ENCODE measurements at regions not wholly inside any gene's neighbourhood (a gene's known extent, or its start where the extent isn't known, plus 50 kb on each side); places are given as distances from the start of the nearest gene placed in this dataset.

GRCh38 chr2:180707175-180707883 lies 273.1 kb upstream of the UBE2E3 start:
- TF ChIP-seq CTCF (conservative IDR thresholded peaks at IDR 0.05) = no peak
- Histone ChIP-seq H3K27ac (ENCODE audit: insufficient read length, low read depth, low read length) (no peak overlapping the region), H3K23ac (ENCODE audit: insufficient read length, low read depth, low read length) (no peak overlapping the region), H3K9ac (ENCODE audit: extremely low read depth, insufficient read length, low read length) (no peak overlapping the region), H3K23me2 (ENCODE audit: insufficient read length, low read depth, low read length, poor library complexity, severe bottlenecking) (no peaks in the 10 kb centered on the region), H2BK5ac (ENCODE audit: insufficient read length, low read length) (no peak overlapping the region), H3K4me2 (ENCODE audit: insufficient read depth, insufficient read length, low read length) (no peak overlapping the region), H2AK5ac (ENCODE audit: insufficient read length, low read length) (no peak overlapping the region), H3K4me1 (ENCODE audit: insufficient read depth, low read length) (no peaks in the 10 kb centered on the region), H3K4ac (ENCODE audit: low read depth, low read length) (no peak overlapping the region), H3T11ph (ENCODE audit: low read length) (no peak overlapping the region), H3K9me3 (ENCODE audit: control insufficient read depth, low read depth, low read length) (no peaks in the 10 kb centered on the region), H3K27me3 (ENCODE audit: insufficient read depth, low read length) (no peaks in the 10 kb centered on the region), H2AFZ (ENCODE audit: low read length) (no peak overlapping the region), H2BK12ac (ENCODE audit: insufficient read length, low read depth, low read length) (no peak overlapping the region), H3K14ac (ENCODE audit: insufficient read depth, low read length) (no peak overlapping the region), H4K91ac (ENCODE audit: insufficient read length, low read depth, low read length) (no peak overlapping the region), H2BK15ac (ENCODE audit: low read depth, low read length) (no peak overlapping the region), H2BK20ac (ENCODE audit: low read depth, low read length, poor library complexity, severe bottlenecking) (no peak overlapping the region), H3K18ac (ENCODE audit: insufficient read length, low read depth, low read length) (no peak overlapping the region), H4K5ac (ENCODE audit: insufficient read length, low read depth, low read length) (no peak overlapping the region), H3K56ac (ENCODE audit: insufficient read length, low read depth, low read length) (no peak overlapping the region), H3K79me2 (ENCODE audit: insufficient read depth, low read length) (no peaks in the 10 kb centered on the region), H2BK120ac (ENCODE audit: low read depth, low read length, poor library complexity, severe bottlenecking) (no peak overlapping the region), H4K8ac (replicated peaks; ENCODE audit: insufficient read length, low read depth, low read length) (no peak overlapping the region), H3K79me1 (ENCODE audit: insufficient read depth, low read depth, low read length, poor library complexity, severe bottlenecking) (no peaks in the 10 kb centered on the region), H4K20me1 (ENCODE audit: control insufficient read depth, insufficient read depth, insufficient read length) (no peaks in the 10 kb centered on the region)
- Mint-ChIP-seq H3K27ac (no peak overlapping the region; a peak in 1 of 7 replicates), H3K9me3 (peaks cover 4 to 6% of the 10 kb centered on the region in 2 experiments; a peak in 3 of 5 replicates), H3K4me1 (no peaks in the 10 kb centered on the region), H3K27me3 (ENCODE audit: low read depth) (no peaks in the 10 kb centered on the region), H3K36me3 (ENCODE audit: insufficient read depth in 1 of 3, low read depth in 3 of 3) (peaks cover 0 to 4% (median 0%) of the 10 kb centered on the region in 3 experiments; a peak in 2 of 7 replicates), H3K4me3 (no peak overlapping the region)
- DNase-seq = no peak
- WGBS (ENCODE audit: extremely low coverage, insufficient read length, low lambda C conversion rate) = no CpG with 5 or more reads among the region's 3 CpGs

Measured in H9 (cell line).